Neuronal stem cell (in vitro differentiated cells): ENCODE measurements at regions not wholly inside any gene's neighbourhood (a gene's known extent, or its start where the extent isn't known, plus 50 kb on each side); places are given as distances from the start of the nearest gene placed in this dataset.

Experiments
- DNase-seq: peaks from one replicate; pipeline ENCODE4 v3.0.0-alpha.2; 2013; ENCODE audit warnings: low spot score
- H2AFZ ChIP-seq: one replicate; pipeline ENCODE4 v1.6.1; 2013; ENCODE audit warnings: mild to moderate bottlenecking, low read length, inconsistent platforms
- H2AK5ac ChIP-seq: 2 replicates; pipeline ENCODE4 v1.6.1; 2013; ENCODE audit warnings: low read depth, mild to moderate bottlenecking, inconsistent platforms, low read length, moderate library complexity, mixed read lengths
- H2BK120ac ChIP-seq: 2 replicates; pipeline ENCODE4 v1.6.1; 2013; ENCODE audit warnings: low read depth, mild to moderate bottlenecking, inconsistent platforms, low read length, moderate library complexity, mixed read lengths
- H2BK12ac ChIP-seq: one replicate; pipeline ENCODE4 v1.6.1; 2013; ENCODE audit warnings: low read length, inconsistent platforms
- H2BK15ac ChIP-seq: 2 replicates; pipeline ENCODE4 v1.6.1; 2013; ENCODE audit warnings: mild to moderate bottlenecking, low read length, inconsistent platforms, mixed read lengths
- H2BK5ac ChIP-seq: one replicate; pipeline ENCODE4 v1.6.1; 2013; ENCODE audit warnings: inconsistent platforms, mild to moderate bottlenecking, low read length, moderate library complexity
- H3K14ac ChIP-seq: one replicate; pipeline ENCODE4 v1.6.1; 2013; ENCODE audit warnings: low read length, inconsistent platforms
- H3K18ac ChIP-seq: 2 replicates; pipeline ENCODE4 v1.6.1; 2013; ENCODE audit warnings: low read length, inconsistent platforms
- H3K23ac ChIP-seq: 2 replicates; pipeline ENCODE4 v1.6.1; 2013; ENCODE audit warnings: low read depth, mild to moderate bottlenecking, mixed read lengths, low read length, inconsistent platforms; ENCODE audit not compliant: poor library complexity
- H3K27ac ChIP-seq: replicated peaks from 3 replicates; pipeline ENCODE4 v1.5.1; 2013; ENCODE audit warnings: low read length, inconsistent platforms
- H3K27me3 ChIP-seq, 3 experiments: 2 replicates each; pipeline ENCODE4 v1.6.1; 2013; ENCODE audit warnings: low read length in 3 of 3, mild to moderate bottlenecking in 2 of 3, inconsistent platforms in 1 of 3, low read depth in 1 of 3, mixed read lengths in 1 of 3, moderate library complexity in 1 of 3; ENCODE audit not compliant: control insufficient read depth in 3 of 3, insufficient read depth in 3 of 3
- H3K36me3 ChIP-seq, 2 donors: replicated peaks in 1 of 2; 2 replicates each; pipeline ENCODE4 v1.6.1; 2013; ENCODE audit warnings: low read length in 2 of 2; ENCODE audit not compliant: control insufficient read depth in 2 of 2, insufficient read depth in 2 of 2
- H3K4ac ChIP-seq: 2 replicates; pipeline ENCODE4 v1.6.1; 2013; ENCODE audit warnings: inconsistent platforms, mild to moderate bottlenecking, low read length, moderate library complexity
- H3K4me1 ChIP-seq, 2 donors: 1 replicate in 1 of 2; 2 replicates in 1 of 2; pipeline ENCODE4 v1.6.1; 2013; ENCODE audit warnings: low read length in 2 of 2, low read depth in 1 of 2; ENCODE audit not compliant: control insufficient read depth in 2 of 2, insufficient read depth in 1 of 2
- H3K4me2 ChIP-seq: one replicate; pipeline ENCODE4 v1.6.1; 2013; ENCODE audit warnings: mild to moderate bottlenecking, low read length, inconsistent platforms; ENCODE audit not compliant: insufficient read depth, poor library complexity, severe bottlenecking
- H3K4me3 ChIP-seq, 2 donors: 2 replicates each; pipeline ENCODE4 v1.5.1; 2013; ENCODE audit warnings: low read length in 2 of 2, mild to moderate bottlenecking in 2 of 2, inconsistent platforms in 1 of 2, moderate library complexity in 1 of 2
- H3K79me1 ChIP-seq: one replicate; pipeline ENCODE4 v1.6.1; 2013; ENCODE audit warnings: low read depth, mild to moderate bottlenecking, inconsistent platforms, low read length, moderate library complexity
- H3K9ac ChIP-seq: one replicate; pipeline ENCODE4 v1.6.1; 2013; ENCODE audit warnings: mild to moderate bottlenecking, low read depth, low read length, inconsistent platforms; ENCODE audit not compliant: poor library complexity
- H3K9me3 ChIP-seq, 2 donors: replicated peaks in 1 of 2; 2 replicates each; pipeline versions ENCODE3 to v1.6.1; 2013; ENCODE audit warnings: low read length in 2 of 2, mild to moderate bottlenecking in 2 of 2, inconsistent platforms in 1 of 2, low read depth in 1 of 2, mixed read lengths in 1 of 2, moderate library complexity in 1 of 2; ENCODE audit not compliant: control insufficient read depth in 2 of 2, insufficient read depth in 1 of 2
- H4K8ac ChIP-seq: one replicate; pipeline ENCODE4 v1.6.1; 2013; ENCODE audit warnings: low read depth, mild to moderate bottlenecking, inconsistent platforms, low read length, moderate library complexity
- H4K91ac ChIP-seq: one replicate; pipeline ENCODE4 v1.6.1; 2013; ENCODE audit warnings: low read length, low read depth, mild to moderate bottlenecking, inconsistent platforms; ENCODE audit not compliant: poor library complexity
- WGBS, 2 donors: extraction: QIAGEN DNeasy Blood & Tissue Kit; methylation state at CpG; one replicate each; pipeline ENCODE4 v1.1.7; 2013; ENCODE audit warnings: missing lambda C conversion rate in 2 of 2, mixed read lengths in 1 of 2; ENCODE audit not compliant: insufficient read length in 2 of 2, insufficient replicate concordance in 1 of 2; ENCODE audit errors: extremely low coverage in 2 of 2; 5-methylcytosine and 5-hydroxymethylcytosine counted together

- H3K27ac ChIP-seq, result no peak overlapping the region
- no peak overlapping the region for H3K9ac ChIP-seq
- no peak overlapping the region for H4K8ac ChIP-seq
- no peaks in the 10 kb centered on the region for H3K36me3 ChIP-seq
- no peak overlapping the region for H2AFZ ChIP-seq
- H2BK5ac ChIP-seq, result peak overlapping the region; percentile 15
- peak overlapping the region; percentile 90 for H3K18ac ChIP-seq
- H3K14ac ChIP-seq, result no peak overlapping the region
- no peak for DNase-seq
- H3K23ac ChIP-seq, result peak overlapping the region; percentile 52
- H2BK12ac ChIP-seq, result peak overlapping the region; percentile 52
- peaks cover 4% of the 10 kb centered on the region for H3K79me1 ChIP-seq
- WGBS, 2 donors, result no CpG with 5 or more reads among the region's 41 CpGs
- H3K27me3 ChIP-seq, result peaks cover 0 to 37% (median 6%) of the 10 kb centered on the region in 3 experiments
- H3K4ac ChIP-seq, result no peak overlapping the region
- H3K4me3 ChIP-seq, result no peak overlapping the region
- no peak overlapping the region for H2BK15ac ChIP-seq
- H3K9me3 ChIP-seq, result peaks cover 0 to 6% of the 10 kb centered on the region in 2 donors
- no peak overlapping the region for H2BK120ac ChIP-seq
- H3K4me1 ChIP-seq, result peaks cover 26 to 62% of the 10 kb centered on the region in 2 donors
- no peak overlapping the region for H3K4me2 ChIP-seq
- no peak overlapping the region for H4K91ac ChIP-seq
- peak overlapping the region; percentile 84 for H2AK5ac ChIP-seq
These were observed 85.9 kb upstream of the GSE1 start for GRCh38 chr16:85527042-85527766.

GRCh38 chr16:85527767-85528297 lies 85.3 kb upstream of the GSE1 start:
- Histone ChIP-seq H2AFZ (no peak overlapping the region), H3K36me3 (no peaks in the 10 kb centered on the region), H3K14ac (no peak overlapping the region), H3K27ac (no peak overlapping the region), H3K27me3 (peaks cover 0 to 37% (median 4%) of the 10 kb centered on the region in 3 experiments), H2BK15ac (no peak overlapping the region), H2BK12ac (peak overlapping the region; percentile 14), H3K9me3 (peaks cover 0 to 4% of the 10 kb centered on the region in 2 donors), H3K18ac (peak overlapping the region; percentile 90), H3K4me3 (no peak overlapping the region), H3K79me1 (peaks cover 4% of the 10 kb centered on the region), H2BK120ac (no peak overlapping the region), H3K9ac (no peak overlapping the region), H4K8ac (no peak overlapping the region), H4K91ac (no peak overlapping the region), H3K4ac (no peak overlapping the region), H3K4me1 (peaks cover 24 to 61% of the 10 kb centered on the region in 2 donors), H3K4me2 (no peak overlapping the region), H2AK5ac (peak overlapping the region; percentile 84), H3K23ac (peak overlapping the region; percentile 22), H2BK5ac (peak overlapping the region; percentile 15)
- WGBS, 2 donors, result 100% methylated on average over 1 of the region's 11 CpGs; no CpG with 5 or more reads in 1 of the 2 donors
- no peak for DNase-seq

GRCh38 chr16:85528528-85529387 lies 84.4 kb upstream of the GSE1 start:
- no peak overlapping the region for H4K8ac ChIP-seq
- H2AFZ ChIP-seq, result no peak overlapping the region
- H2BK15ac ChIP-seq, result no peak overlapping the region
- H2BK5ac ChIP-seq, result no peak overlapping the region
- no peak overlapping the region for H3K4ac ChIP-seq
- H3K79me1 ChIP-seq, result no peaks in the 10 kb centered on the region
- WGBS, 2 donors, result no CpG with 5 or more reads among the region's 21 CpGs
- H3K36me3 ChIP-seq, result no peaks in the 10 kb centered on the region
- H2BK12ac ChIP-seq, result no peak overlapping the region
- peaks cover 0 to 37% (median 0%) of the 10 kb centered on the region in 3 experiments for H3K27me3 ChIP-seq
- no peaks in the 10 kb centered on the region for H3K9me3 ChIP-seq
- H3K27ac ChIP-seq, result no peak overlapping the region
- H4K91ac ChIP-seq, result no peak overlapping the region
- peaks cover 16 to 51% of the 10 kb centered on the region in 2 donors for H3K4me1 ChIP-seq
- H3K4me3 ChIP-seq, result no peak overlapping the region
- no peak for DNase-seq
- no peak overlapping the region for H2BK120ac ChIP-seq
- no peak overlapping the region for H3K23ac ChIP-seq
- no peak overlapping the region for H2AK5ac ChIP-seq
- no peak overlapping the region for H3K4me2 ChIP-seq
- H3K14ac ChIP-seq, result no peak overlapping the region
- no peak overlapping the region for H3K9ac ChIP-seq
- no peak overlapping the region for H3K18ac ChIP-seq
